Stimulated activated CD4-positive, alpha-beta T cell treated with anti-CD3 and anti-CD28 coated beads, Interleukin-1b, Interleukin-23, amount 100 ng/mL, for 4 hours (primary cell): ENCODE measurements at regions not wholly inside any gene's neighbourhood (a gene's known extent, or its start where the extent isn't known, plus 50 kb on each side); places are given as distances from the start of the nearest gene placed in this dataset.
"Not testable (repeated sequence)": the region's sequence is repeated elsewhere in the genome, so short reads cannot be mapped to it uniquely, and the experiment has no call there.

ENCODE experiments used
- DNase-seq, 2 donors: peaks; one replicate each; pipeline ENCODE4 v3.0.0-alpha.2; 2020; ENCODE audit warnings: low read depth in 2 of 2

DNA sequence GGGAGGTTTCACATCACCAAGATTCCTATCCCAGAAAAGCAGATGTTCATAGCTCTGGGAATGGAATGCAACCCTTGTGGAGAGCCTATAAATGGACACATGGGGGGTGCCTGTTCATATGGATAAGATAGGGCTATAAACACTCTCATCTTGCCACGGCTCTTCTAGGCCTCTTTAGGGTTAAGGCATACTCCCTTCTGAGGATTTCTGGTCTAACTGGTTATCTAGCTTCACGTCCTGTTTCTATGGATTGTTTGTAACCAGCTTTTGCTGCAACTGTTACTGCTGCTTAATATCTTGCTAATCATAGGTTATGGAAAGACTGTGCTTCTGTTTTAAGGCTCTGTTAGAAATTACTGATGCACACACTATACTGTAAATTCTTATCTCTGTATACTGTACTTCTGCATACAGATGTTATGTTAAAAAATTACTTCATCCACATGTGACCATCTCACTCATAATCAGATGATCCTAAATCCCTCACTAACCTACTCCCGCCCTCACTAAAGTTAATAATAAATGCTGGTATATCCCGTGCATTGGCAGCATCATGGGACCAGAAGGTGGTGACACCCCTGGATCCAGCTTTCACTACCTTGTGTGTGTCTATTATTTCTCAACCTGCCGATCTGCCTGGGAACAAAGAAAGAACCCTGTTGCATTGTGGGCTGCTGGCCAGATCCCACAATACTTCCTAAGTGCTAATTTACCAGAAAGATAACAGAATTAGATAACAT is 68.7 kb downstream of the PRKAB2 start:
- DNase-seq = not testable (repeated sequence)

GRCh38 chr1:147099192-147099591 is 73.1 kb downstream of the PRKAB2 start:
- DNase-seq = no peak

GRCh38 chr1:147098338-147098973 is 73.8 kb downstream of the PRKAB2 start:
- DNase-seq = not testable (repeated sequence)

DNA sequence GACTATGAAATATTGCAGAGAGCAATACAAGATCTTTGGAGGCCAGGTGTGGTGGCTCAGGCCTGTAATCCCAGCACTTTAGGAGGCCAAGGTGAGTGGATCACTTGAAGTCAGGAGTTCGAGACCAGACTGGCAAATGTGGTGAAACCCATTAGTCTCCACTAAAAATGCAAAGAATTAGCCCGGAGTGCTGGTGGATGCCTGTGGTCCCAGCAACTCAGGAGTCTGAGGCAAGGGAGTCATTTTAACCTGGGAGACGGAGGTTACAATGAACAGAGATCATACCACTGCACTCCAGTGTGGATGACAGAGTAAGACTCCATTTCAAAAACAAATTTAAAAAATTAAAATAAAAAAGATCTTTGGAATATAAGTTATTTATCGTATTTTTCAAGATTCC is 76.6 kb downstream of the PRKAB2 start:
- DNase-seq = no peak

DNA sequence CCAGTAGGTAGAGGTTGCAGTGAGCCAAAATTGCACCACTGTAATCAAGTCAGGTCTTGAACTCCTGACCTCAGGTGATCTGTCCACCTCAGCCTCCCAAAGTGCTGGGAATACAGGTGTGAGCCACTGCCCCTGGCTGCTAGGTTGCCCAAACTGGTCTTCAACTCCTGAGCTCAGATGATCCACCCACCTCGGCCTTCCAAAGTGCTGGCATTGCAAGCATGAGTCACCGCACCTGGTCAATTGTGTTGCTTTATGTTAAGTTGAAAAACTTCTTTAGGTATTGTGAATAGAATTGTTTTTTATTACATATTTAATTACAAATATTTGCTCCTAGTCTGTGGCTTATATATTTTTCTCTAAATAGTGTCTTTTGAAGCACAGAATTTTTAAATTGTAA is 80.5 kb downstream of the PRKAB2 start:
- no peak for DNase-seq

DNA sequence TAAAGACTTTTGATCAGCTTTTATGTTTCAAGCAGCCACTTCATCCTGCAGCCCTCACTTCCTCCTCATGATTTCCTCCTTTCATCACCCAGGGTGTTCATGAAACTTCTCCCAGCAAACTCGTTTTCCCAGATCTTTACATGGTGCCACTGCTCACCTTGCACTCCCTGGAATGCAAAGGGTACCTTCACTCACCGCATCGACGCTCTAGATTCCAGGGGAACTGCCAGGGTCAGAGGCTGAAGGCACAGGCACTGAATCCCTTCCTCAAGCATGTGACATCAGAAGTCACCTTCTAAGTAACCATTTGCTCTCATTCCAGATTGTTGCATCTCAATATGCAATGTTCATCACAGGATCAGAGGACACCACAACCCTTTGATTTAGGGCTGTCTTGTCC is 82.8 kb downstream of the PRKAB2 start:
- DNase-seq = no peak

- no peak for DNase-seq
Observed at GRCh38 chr1:147086129-147086528, 86.1 kb downstream of the PRKAB2 start.

GRCh38 chr1:147084273-147085096 is 87.8 kb downstream of the PRKAB2 start:
- DNase-seq = peak; percentile 67 to 71

GRCh38 chr1:147083919-147084272 is 88.4 kb downstream of the PRKAB2 start:
- no peak for DNase-seq

DNA sequence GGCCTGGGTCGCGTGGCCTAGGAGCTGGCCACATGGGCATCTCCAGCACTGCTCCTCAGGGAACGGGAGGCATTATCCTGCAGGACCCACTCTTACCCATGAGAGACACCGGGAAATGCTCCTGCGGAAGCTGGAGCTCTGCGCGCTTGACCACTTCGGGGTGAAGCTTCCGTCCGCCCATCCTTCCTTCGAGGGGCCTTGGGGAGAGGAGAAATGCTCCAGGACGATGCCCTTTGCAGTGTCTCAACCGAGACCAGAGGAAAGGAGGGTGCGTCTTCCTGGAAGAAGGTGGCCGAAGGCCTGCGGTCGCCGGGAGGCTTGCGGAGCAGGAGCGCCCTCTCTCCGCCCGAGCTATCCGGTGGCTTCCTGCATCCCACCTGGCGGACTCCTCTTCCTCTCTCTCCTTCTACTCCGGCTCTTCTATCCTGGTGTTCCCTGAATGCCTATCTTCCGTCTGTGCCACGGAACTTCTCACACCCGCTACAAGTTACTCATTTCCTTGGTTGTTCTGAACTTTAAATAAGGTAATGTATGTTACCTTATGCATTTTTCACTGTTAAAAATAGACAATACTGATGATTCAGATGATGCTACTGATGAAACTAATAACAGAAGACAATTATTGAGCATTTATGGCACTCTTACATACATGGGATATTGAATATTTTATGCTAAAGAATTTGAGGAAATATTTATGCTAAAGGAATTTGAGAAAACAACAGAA is 91.4 kb downstream of the PRKAB2 start:
- no peak for DNase-seq

GRCh38 chr1:147080006-147080661 is 92.1 kb downstream of the PRKAB2 start:
- DNase-seq = peak in 1 of 2 donors; percentile 3

- DNase-seq = peak in 1 of 2 donors; percentile 9
Observed at GRCh38 chr1:147079400-147080005, 92.8 kb downstream of the PRKAB2 start.

- DNase-seq = no peak
Observed at GRCh38 chr1:147078606-147079399, 93.5 kb downstream of the PRKAB2 start.

DNA sequence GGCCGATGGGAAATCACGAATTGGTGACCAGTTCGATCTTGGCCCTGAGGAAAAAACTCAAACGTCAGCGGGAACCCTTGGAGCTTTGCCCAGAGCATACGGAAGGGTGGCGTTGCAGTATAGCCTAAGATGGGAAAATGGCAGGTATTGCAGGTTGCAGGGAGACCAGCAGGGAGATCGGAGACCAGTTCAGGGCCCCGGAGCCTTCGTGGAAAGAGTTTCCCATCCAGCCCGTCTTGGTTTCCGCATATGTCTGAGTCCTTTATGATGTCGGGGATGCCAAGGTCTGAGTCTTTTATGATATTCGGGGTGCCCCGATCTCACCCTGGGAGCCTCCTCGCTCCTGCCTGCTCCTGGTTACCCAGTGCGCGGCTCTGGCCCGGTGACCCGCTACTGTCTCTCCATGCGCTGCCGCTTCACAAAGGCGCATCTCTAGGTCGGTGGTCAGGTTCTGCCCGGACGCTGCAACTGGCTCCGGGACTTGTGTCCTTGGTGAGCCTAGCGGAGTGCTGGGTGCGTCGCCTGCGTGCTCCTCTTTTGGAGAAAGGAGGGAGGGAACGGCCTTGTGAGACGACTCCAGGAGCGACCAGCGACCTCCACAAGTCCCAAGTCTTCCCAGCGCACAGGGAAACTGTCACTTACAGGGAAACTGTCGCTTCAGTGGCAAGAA is 94.2 kb downstream of the PRKAB2 start:
- no peak for DNase-seq

- DNase-seq = no peak
Observed at GRCh38 chr1:147077523-147077922, 94.7 kb downstream of the PRKAB2 start.

DNA sequence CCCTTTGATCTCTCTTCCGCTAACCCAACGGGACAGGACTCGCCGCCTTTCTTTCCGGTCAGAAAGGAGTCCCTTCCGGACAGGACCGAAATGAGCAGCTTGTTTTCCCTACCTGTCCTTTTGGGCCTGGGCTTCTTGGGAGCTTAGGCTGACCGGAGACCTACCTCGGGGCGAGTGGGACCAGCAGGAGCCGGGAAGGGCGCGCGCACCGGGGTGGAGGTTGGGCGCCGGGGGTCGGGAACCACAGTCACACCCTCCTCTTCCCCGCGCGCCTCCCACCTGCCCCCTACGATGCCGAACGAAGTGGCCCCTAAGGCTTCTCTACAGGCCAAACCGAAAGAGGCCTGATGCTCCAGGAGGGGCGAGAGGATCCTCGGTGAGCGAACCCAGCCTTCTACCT is 95.2 kb downstream of the PRKAB2 start:
- no peak for DNase-seq

DNA sequence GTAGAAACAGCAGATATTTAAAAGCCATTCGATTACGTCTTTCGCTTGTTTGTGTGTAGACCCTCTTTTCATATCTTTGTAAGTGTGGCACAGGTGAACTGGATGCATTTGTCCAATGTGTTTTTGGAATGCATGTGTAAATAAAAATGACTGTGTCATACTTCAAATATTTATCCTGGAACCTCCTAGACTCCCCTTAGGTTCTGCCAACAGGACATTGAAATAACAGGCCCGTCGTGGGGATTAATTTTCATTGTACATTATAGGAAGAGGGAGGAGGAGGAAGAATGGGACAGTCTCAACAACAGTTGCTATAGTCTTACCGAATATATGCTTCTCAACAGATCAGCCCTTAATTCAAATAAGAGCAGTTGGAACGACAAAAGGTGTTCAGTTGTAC is 95.8 kb downstream of the PRKAB2 start:
- DNase-seq = no peak

- DNase-seq = peak in 1 of 2 donors; percentile 3
Observed at GRCh38 chr1:147072482-147073432, 99.5 kb downstream of the PRKAB2 start.

- no peak for DNase-seq
Observed at GRCh38 chr1:147071142-147071541, 101.1 kb downstream of the PRKAB2 start.
